Neural cell (in vitro differentiated cells): ENCODE measurements at regions not wholly inside any gene's neighbourhood (a gene's known extent, or its start where the extent isn't known, plus 50 kb on each side); places are given as distances from the start of the nearest gene placed in this dataset.

Source experiments
- H2AFZ ChIP-seq: fragments of 200-600, 300-800 bp; sonication (generic), shearing (Covaris generic); 2 replicates; pipeline ENCODE4 v1.6.0; 2014; ENCODE audit warnings: low read depth, mild to moderate bottlenecking, antibody characterized with exemption, low read length, moderate library complexity
- H3F3A ChIP-seq: fragments of 200-600 bp; shearing (Covaris generic); 2 replicates; pipeline ENCODE4 v1.6.1; 2016; ENCODE audit warnings: mild to moderate bottlenecking, moderate library complexity, mixed read lengths, antibody characterized with exemption, low read length; ENCODE audit not compliant: insufficient read depth, poor library complexity, severe bottlenecking
- H3K27ac ChIP-seq: fragments of 200-600, 300-800 bp; sonication (generic), shearing (Covaris generic); 2 replicates; pipeline ENCODE4 v1.5.1; 2014; ENCODE audit warnings: mild to moderate bottlenecking, low read length, moderate library complexity
- H3K27me3 ChIP-seq: fragments of 300-800, 200-600 bp; sonication (generic), shearing (Covaris generic); 2 replicates; pipeline ENCODE4 v1.6.0; 2014; ENCODE audit warnings: mild to moderate bottlenecking, low read depth, low read length, moderate library complexity; ENCODE audit not compliant: insufficient read depth
- H3K36me3 ChIP-seq: fragments of 300-800, 200-600 bp; sonication (generic), shearing (Covaris generic); 2 replicates; pipeline ENCODE4 v1.5.1; 2014; ENCODE audit warnings: mild to moderate bottlenecking, antibody characterized with exemption, low read length, moderate library complexity; ENCODE audit not compliant: insufficient read depth
- H3K4me2 ChIP-seq: fragments of 300-800, 200-600 bp; sonication (generic), shearing (Covaris generic); 2 replicates; pipeline ENCODE4 v1.6.0; 2014; ENCODE audit warnings: mild to moderate bottlenecking, low read length
- H3K4me3 ChIP-seq: fragments of 300-800, 200-600 bp; sonication (generic), shearing (Covaris generic); 2 replicates; pipeline ENCODE4 v1.5.1; 2014; ENCODE audit warnings: mild to moderate bottlenecking, low read length, moderate library complexity
- H3K79me2 ChIP-seq: fragments of 200-600 bp; shearing (Covaris generic); replicated peaks from 2 replicates; pipeline ENCODE4 v1.6.0; 2014; ENCODE audit warnings: mild to moderate bottlenecking, low read length, moderate library complexity; ENCODE audit not compliant: insufficient read depth
- H3K9ac ChIP-seq: fragments of 300-800, 200-600 bp; sonication (generic), shearing (Covaris generic); 2 replicates; pipeline ENCODE4 v1.6.1; 2016; ENCODE audit warnings: mild to moderate bottlenecking, low read length, mixed read lengths
- H3K9me2 ChIP-seq: fragments of 200-600 bp; shearing (Covaris generic); 2 replicates; pipeline ENCODE4 v1.6.1; 2016; ENCODE audit warnings: mild to moderate bottlenecking, low read length, mixed read lengths; ENCODE audit not compliant: insufficient read depth
- H3K9me3 ChIP-seq: fragments of 200-600, 300-800 bp; sonication (generic), shearing (Covaris generic); 2 replicates; pipeline ENCODE4 v1.6.1; 2016; ENCODE audit warnings: mild to moderate bottlenecking, mixed run types, low read length, moderate library complexity, mixed read lengths
- H4K20me1 ChIP-seq: fragments of 200-600 bp; shearing (Covaris generic); 2 replicates; pipeline ENCODE4 v1.6.1; 2016; ENCODE audit warnings: mild to moderate bottlenecking, mixed run types; ENCODE audit not compliant: insufficient read depth
- CTCF ChIP-seq: fragments of 450-650 bp; IDR thresholded peaks from 2 replicates; pipeline ENCODE4 v1.5.1; 2014; ENCODE audit warnings: antibody characterized with exemption, mild to moderate bottlenecking, moderate library complexity; ENCODE audit not compliant: poor library complexity, severe bottlenecking
- EP300 ChIP-seq: fragments of 450-650 bp; conservative IDR thresholded peaks from 2 replicates; pipeline ENCODE4 v1.6.1; 2014; ENCODE audit warnings: antibody characterized with exemption, mild to moderate bottlenecking, moderate library complexity; ENCODE audit not compliant: poor library complexity, severe bottlenecking
- EZH2 ChIP-seq: fragments of 200-600, 300-800 bp; shearing (Covaris generic), sonication (generic); IDR thresholded peaks from 2 replicates; pipeline ENCODE4 v1.6.1; 2014; ENCODE audit warnings: antibody characterized with exemption, low read length, borderline replicate concordance, mild to moderate bottlenecking; ENCODE audit not compliant: insufficient read depth, poor library complexity, severe bottlenecking
- MXI1 ChIP-seq: fragments of 450-650 bp; conservative IDR thresholded peaks from 2 replicates; pipeline ENCODE4 v1.6.1; 2014; ENCODE audit warnings: antibody characterized with exemption, mild to moderate bottlenecking; ENCODE audit not compliant: poor library complexity, severe bottlenecking
- POLR2AphosphoS5 ChIP-seq: IDR thresholded peaks from 2 replicates; pipeline ENCODE4 v1.6.1; 2012
- RAD21 ChIP-seq: fragments of 450-650 bp; conservative IDR thresholded peaks from 2 replicates; pipeline ENCODE4 v1.6.1; 2014; ENCODE audit warnings: antibody characterized with exemption, mild to moderate bottlenecking, moderate library complexity
- REST ChIP-seq: IDR thresholded peaks from 2 replicates; pipeline ENCODE4 v1.6.1; 2012; ENCODE audit warnings: borderline replicate concordance
- SMC3 ChIP-seq: fragments of 450-650 bp; conservative IDR thresholded peaks from 2 replicates; pipeline ENCODE4 v1.6.1; 2014; ENCODE audit warnings: antibody characterized with exemption, mild to moderate bottlenecking, moderate library complexity; ENCODE audit not compliant: poor library complexity
- TAF1 ChIP-seq: IDR thresholded peaks from 2 replicates; pipeline ENCODE4 v1.6.1; 2012; ENCODE audit warnings: low read depth

GRCh38 chr6:71730284-71730683 is 156.1 kb upstream of the RIMS1 start:
- Histone ChIP-seq H3K4me3 (no peak overlapping the region), H3F3A (no peaks in the 10 kb centered on the region), H3K9me3 (no peaks in the 10 kb centered on the region), H3K9ac (no peak overlapping the region), H2AFZ (no peak overlapping the region), H3K27me3 (no peaks in the 10 kb centered on the region), H3K27ac (no peak overlapping the region), H3K79me2 (no peaks in the 10 kb centered on the region), H3K36me3 (no peaks in the 10 kb centered on the region), H3K4me2 (no peak overlapping the region), H3K9me2 (no peaks in the 10 kb centered on the region), H4K20me1 (no peaks in the 10 kb centered on the region)
- TF ChIP-seq EZH2: no peak
- TF ChIP-seq CTCF: no peak
- TF ChIP-seq REST: no peak
- no peak for TF ChIP-seq POLR2AphosphoS5
- TF ChIP-seq EP300: no peak
- no peak for TF ChIP-seq TAF1
- no peak for TF ChIP-seq MXI1
- TF ChIP-seq SMC3: no peak
- no peak for TF ChIP-seq RAD21

- no peak overlapping the region for H3K4me3 ChIP-seq
- H3K27ac ChIP-seq: no peak overlapping the region
- no peaks in the 10 kb centered on the region for H3K36me3 ChIP-seq
- H3K27me3 ChIP-seq: no peaks in the 10 kb centered on the region
- no peak overlapping the region for H2AFZ ChIP-seq
- no peaks in the 10 kb centered on the region for H3K9me2 ChIP-seq
- H3K79me2 ChIP-seq: no peaks in the 10 kb centered on the region
- H3F3A ChIP-seq: no peaks in the 10 kb centered on the region
- H3K4me2 ChIP-seq: no peak overlapping the region
- no peaks in the 10 kb centered on the region for H4K20me1 ChIP-seq
- no peak overlapping the region for H3K9ac ChIP-seq
- H3K9me3 ChIP-seq: no peaks in the 10 kb centered on the region
- TF ChIP-seq TAF1 (no peak), REST (no peak), CTCF (no peak), POLR2AphosphoS5 (no peak), EZH2 (no peak), EP300 (no peak)
Observed at GRCh38 chr6:71733970-71734899, 152.1 kb upstream of the RIMS1 start.
